ENCODE measurements at regions not wholly inside any gene's neighbourhood (a gene's known extent, or its start where the extent isn't known, plus 50 kb on each side); places are given as distances from the start of the nearest gene placed in this dataset.

DNA sequence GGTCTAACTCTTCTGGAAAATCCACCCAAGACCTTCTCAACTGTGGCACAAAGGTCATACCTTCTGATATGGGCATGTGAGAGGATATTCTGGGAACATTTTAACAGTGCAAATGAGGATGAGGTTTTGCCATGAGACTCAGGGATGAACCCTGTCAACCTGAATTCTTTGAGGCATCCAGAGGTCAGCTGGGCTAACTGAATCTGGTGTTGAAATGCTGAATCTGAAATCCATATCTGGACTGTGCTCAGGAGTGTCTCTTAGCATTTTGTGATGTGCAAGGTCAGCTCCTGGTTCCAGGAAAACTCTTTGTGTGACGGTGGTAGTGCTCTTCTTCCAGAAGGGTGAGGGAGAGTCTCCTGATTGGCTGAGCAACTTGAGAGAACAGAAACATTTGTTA is 276.0 kb upstream of the SALL1 start:
- no peak for DNase-seq (ENCODE audit: low spot score)

DNA sequence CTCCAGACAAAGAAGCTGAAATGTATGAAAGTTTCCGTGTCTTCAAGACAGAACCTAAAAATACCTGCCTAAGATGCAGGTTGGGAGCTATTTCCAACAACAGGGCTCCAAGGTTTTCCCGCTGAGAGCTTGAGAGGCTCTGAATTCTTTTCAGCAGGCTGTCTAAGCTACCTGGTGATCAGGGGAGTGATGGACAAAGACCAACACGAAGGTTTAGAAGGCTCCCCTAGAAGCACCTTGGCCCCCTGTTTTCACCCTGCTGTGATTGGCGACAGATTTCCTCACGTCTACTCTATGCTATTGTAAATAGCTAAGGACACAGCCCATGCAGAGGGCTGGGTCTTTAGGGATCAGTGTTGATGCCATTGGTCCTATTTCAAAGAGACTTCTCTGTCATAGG is 275.2 kb upstream of the SALL1 start:
- DNase-seq (ENCODE audit: low spot score) = no peak

DNA sequence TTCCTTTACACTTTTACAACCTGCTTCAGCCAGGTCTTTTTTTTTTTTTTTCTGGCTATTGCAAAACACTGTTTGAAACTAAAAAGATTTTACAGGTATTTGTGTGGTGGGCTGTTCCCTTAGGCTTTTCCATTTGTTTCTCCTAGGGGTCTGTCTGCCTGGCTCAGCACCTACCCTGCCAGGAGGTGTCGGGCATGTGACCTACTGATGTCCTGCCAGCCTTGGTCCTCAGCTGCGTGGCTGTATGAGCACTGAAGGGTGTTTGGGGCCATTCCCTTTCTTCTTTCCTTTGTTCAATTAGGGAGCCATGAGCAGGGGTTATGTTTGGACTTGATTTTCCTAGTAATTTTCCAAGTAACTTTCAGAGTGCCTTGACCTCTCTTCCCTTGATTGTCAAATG is 269.2 kb upstream of the SALL1 start:
- DNase-seq (ENCODE audit: low spot score) = no peak

DNA sequence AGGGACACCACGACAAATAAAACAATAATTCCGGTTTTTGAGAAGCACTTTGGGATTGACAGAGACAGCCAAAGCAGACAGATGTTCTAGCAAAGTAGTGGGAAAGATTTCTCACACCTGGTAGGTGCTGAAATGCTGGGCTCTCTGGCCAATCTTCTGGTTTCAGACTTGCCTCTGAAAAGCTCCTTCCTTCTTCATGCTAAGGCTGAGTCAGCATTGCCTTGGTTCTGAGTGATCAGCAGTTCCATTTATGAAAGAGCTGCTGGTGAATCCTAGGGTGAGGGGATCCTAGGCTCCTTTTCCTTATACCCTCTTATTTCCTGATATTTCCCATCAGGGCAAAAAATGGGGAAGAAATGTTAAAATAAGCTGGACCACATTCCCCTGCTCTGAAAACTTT is 268.7 kb upstream of the SALL1 start:
- DNase-seq (ENCODE audit: low spot score) = no peak

DNA sequence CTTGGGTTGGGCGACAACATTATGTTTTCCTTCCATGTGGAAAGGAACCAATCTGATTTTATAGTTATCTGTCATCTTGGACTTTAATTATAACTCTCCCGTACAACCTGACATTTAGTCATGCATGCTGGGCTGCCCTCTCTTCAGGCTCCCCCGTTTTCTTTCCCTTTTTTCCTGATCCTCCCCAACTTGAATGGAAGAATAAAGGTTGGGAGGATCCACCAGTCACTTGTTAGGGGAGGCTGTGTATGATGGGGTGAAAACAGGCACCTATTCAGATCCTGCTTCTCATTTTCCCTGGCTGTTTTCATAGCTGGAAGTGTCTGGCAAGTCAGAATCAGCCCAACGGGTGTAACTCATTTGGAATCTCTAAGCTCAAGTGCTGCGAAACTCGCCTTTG is 267.2 kb upstream of the SALL1 start:
- DNase-seq (ENCODE audit: low spot score) = no peak

DNA sequence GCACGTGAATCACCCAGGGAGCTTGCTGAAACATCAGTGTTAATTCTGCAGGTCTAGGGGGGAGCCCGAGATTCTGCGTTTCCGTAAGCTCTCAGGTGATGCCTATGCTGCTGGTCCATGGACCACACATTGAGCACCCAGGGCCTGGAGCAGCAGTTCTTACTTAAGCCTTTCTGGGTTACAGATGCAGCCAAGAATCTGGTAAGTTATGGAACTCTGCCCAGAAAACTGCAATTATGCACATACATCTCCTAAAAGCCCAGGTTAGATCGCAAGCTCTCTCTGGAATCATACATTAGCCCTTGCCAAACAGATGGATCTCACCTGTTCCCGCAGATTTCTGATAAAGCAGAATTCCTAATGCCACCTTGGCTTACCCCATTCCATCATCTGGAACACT is 265.9 kb upstream of the SALL1 start:
- peak; percentile 10 for DNase-seq (ENCODE audit: low spot score)

DNA sequence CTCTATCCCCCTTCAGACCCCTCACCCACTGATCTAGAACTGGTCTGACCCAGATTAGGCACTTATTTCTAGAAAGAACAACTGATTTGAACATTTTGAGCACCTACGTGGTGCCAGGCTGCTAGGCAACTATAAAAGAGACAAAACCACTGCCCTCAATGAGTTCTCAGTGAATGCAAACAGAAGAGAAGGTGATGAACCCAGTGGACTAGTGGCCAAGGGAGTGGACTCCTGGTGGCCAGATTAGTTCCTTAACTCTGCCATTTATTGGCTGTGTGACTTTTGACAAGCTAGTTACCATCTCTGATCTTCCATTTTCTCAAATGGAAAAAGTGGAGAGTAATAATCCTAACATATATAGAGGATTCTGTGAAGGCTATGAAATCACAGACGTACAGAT is 259.1 kb upstream of the SALL1 start:
- DNase-seq (ENCODE audit: low spot score) = no peak

DNA sequence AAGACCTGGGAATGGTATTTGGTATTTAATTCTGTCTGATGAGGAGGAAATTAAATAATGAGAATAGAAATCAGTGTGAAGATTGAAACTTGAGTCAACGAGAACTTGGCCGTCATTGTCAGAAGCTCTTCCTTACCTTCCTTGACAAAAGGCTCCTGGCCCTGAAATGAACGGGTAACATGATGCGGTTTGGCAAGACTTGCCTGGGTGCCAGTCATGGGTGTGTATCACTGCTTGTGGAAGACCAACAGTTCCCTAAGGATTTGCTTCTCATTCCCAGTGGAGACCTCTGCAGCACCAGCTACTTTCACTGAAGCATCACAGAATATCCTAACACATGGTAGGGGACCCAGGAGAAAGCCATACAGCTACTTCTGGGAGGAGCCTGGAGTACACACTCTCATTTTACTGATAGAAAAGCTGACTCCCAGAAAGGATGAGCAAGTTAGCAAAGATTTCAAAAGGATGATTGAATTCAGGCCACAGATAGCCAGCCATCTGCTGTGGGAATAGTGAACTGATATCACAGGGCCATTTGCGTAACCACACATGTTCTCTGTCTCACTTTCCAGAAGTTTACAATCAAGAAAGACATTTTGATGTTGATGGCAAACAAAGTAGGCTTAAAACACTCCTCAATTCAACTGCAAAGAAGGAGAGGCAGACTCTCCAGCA is 258.1 kb upstream of the SALL1 start:
- peak; percentile 43 for DNase-seq (ENCODE audit: low spot score)

DNA sequence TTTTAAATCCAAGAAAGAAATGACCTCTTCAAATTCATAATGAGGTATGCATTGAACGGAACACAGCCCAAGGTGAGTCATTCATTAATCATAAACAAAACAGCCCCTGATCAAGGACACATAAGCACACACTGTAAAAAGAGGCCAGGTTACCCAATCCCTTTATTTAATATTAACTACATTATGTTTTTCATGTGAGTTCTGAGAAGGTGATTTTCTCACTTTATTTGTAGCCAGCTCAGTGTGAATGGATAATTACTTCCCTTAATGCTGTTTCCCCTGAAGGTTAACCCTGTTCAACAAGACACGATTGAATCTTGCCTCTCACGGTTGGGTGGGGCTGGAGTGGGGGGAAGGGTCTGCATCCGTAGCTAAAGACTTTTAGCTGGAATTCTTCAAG is 257.3 kb upstream of the SALL1 start:
- DNase-seq (ENCODE audit: low spot score) = peak; percentile 13

DNA sequence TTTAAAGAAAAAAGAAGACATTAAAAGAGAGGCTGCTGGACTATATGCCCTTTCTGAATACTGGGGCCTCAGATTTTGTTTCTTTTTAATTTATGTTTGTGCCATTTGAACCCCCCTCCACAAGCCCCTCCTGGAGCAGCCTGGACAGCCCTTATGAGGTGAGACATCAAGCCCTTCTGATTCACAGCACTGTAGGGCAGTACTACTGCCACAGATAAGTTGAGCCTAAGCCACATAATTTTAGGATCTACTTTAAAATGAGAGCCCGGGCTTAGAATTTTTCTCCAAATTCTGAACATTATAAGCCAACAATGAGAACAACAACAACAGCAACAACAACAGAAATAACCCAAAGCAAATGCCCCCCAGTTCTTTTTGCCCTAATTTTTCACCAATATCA is 256.9 kb upstream of the SALL1 start:
- DNase-seq (ENCODE audit: low spot score) = no peak

DNA sequence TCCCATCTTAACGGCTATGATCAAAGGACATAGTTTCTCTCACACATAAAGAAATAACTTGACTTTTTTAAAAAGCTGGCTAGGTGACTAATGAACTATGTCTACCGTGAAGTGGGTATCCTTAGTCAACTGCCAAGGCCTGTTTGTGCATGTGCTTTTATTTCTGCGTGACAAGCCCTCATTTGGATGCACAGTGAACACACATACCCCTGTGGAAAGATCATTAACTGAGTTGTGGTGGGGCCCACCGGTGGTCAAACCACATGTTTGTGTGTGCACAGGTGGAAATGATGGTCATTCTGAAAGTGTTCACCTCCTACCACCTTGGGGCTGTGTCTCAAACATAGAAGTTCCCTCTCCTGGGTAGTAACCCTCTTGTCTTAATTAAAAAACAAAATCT is 256.1 kb upstream of the SALL1 start:
- DNase-seq (ENCODE audit: low spot score) = no peak

DNA sequence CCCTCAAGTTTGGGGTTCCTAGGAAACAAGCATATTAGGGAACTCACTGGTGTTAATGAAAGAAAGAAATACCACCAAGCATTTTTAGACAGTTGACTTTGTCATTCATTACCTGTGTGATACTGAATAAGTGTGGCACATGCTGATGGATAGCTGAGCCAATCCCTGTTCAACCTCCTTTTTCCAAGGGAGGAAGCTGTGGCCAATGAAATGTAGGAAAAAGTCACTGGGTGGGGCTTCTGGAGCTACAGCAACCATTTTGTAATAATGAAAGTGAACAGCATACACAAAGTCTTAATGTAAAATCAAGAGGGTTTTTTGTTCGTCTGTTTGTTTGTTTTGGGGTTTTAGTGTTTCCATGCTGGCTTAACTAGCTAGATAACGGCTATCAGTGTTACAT is 254.3 kb upstream of the SALL1 start:
- no peak for DNase-seq (ENCODE audit: low spot score)

DNA sequence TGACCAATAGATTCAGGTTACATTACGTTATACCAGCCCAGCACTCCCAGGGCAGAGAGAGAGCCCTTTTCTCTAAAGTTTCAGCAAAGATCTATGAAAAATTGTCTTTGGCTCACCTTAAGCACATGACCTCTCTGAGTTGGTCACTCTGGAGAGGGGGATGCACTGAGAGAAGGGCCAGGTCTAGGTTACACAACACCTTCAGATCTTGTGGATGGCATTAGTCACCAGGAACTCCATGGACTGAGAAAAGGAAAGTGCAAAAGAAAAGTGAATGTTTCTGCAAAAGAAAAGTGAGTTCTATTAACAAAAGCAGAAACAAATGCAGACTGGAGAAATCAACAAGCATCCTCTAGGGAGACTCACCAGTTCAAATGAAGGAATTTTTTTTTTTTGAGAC is 253.3 kb upstream of the SALL1 start:
- DNase-seq (ENCODE audit: low spot score) = no peak

DNA sequence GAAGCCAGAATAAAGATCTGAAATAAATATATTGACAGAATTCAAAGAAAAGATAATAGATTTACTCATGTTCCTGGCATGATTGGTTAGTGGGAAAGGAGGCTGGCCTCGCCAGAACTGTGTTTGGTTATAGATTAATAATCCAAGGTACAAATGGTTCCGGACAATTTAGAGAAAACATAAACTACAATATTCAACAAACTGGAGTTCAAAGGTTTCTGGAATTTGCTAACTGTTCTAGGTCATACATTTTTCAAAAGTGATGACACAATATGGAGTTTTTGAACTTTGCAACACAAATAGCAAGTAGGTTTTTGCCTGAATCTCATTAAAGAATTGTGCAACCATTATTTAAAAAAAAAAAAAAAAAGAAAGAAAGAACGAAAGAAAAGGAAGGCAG is 251.7 kb upstream of the SALL1 start:
- DNase-seq (ENCODE audit: low spot score) = no peak

DNA sequence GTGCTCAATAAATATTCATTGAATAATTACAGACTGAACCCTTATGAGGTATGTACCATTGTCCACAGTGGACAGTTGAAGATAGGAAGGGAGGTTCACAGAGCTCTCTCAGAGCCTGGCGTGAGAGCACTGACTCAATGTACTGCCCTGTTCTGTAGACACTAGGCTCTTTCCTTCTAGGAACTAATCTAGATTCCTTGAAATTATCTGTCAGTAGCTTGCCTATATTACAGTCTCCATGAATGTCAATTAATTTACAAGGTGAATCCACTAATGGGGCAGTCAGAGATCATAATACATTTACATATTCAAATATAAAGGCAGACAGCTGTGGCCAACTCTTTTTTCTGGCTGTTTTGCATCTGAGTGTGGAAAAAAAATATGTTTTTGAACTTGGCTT is 251.2 kb upstream of the SALL1 start:
- DNase-seq (ENCODE audit: low spot score) = no peak

DNA sequence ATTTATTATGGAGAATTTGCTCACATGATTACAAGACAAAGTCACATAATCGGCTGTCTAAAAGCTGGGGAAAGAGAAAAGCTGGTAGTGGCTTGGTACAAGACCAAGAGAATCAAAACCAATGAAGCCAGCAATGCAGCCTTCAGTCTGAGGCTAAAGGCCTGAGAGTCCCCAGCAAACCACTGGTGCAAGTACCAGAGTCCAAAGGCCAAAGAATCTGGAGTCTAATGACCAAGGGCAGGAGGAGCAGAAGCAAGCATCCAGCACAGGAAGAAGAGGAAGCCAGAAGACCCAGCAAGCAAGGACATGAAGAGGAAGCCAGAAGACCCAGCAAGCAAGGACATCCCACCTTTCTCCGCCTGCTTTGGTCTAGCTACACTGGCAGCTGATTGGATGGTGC is 250.6 kb upstream of the SALL1 start:
- no peak for DNase-seq (ENCODE audit: low spot score)

DNA sequence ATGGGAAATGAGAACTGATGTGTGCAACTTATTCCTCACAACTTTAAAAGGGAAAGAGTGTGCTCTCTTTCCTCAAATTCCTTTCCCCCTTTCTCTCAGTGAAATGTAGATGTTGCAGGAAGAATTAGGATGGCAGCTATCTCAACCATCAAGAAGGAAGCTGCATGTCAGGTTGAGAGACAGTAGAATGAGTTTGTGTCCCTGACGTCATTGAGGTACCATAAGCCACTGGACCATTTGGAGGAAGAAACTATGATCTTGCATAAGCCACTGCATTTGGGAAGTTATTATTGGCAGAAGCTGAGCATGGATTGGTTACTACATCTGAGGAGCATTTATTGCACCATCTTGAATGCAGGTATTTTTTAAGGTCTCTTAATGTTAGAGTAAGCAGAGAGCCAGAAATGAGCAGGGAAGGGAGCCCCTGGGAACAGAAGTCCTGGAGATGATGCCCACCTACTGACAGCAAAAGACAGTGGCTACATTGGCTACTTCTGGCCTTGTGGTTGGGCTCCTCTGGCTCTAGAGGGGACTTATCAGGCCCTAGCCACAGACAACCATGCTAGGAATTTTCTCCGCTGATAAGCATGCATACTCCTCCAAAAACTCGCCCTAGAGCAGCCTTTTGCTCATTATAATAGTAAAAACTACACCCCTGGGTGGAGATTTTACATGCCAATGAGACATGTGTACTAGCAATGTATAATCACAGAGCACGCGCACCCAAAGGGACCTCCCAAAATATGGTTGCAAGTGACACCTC is 249.0 kb upstream of the SALL1 start:
- no peak for DNase-seq (ENCODE audit: low spot score)

DNA sequence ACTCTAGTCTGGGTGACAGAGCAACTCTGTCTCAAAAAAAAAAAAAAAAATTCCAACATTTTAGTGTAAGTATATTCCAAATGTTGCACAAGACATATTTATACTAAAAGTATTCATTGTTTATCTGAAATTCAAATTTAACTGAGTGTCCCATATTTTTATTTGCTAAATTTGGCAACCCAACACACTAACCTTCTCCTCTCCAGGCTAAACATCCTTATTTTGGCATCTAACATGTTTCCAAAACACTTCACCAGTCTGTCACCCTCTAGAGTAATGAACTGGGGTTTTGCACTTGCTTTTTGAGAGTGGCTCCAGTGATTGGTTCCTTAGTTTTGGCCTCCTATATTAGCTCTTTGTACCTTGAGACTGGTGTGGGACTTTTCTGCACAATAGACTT is 243.4 kb upstream of the SALL1 start:
- DNase-seq (ENCODE audit: low spot score) = no peak

DNA sequence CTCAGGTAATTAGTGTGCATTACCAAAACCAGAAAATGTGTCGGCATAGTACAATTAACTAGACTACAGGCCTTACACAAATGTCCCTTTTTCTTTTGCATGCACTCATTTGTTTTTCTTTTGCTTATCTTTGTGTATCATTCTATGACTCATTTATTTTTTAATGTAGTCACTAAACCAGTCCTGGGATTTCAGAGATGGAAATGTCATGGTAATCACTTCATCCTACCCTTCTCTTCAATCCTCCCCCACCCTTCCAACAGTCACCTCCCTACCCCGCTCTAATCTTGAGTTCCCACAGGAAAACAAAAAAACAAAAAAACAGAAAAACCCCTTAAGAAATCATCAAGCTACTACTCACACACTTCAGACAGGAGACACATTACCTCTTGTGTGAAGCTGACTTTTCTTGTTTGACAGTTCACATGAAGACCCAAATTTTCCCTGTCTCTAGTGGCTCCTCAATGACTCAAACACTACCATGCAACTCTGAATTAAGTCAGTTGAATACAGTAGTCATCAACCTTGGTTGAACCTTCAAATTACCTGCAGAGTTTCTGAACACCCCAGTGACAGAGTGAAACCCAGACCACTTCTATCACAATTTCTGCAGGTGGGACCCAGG is 242.4 kb upstream of the SALL1 start:
- DNase-seq (ENCODE audit: low spot score) = peak; percentile 19

DNA sequence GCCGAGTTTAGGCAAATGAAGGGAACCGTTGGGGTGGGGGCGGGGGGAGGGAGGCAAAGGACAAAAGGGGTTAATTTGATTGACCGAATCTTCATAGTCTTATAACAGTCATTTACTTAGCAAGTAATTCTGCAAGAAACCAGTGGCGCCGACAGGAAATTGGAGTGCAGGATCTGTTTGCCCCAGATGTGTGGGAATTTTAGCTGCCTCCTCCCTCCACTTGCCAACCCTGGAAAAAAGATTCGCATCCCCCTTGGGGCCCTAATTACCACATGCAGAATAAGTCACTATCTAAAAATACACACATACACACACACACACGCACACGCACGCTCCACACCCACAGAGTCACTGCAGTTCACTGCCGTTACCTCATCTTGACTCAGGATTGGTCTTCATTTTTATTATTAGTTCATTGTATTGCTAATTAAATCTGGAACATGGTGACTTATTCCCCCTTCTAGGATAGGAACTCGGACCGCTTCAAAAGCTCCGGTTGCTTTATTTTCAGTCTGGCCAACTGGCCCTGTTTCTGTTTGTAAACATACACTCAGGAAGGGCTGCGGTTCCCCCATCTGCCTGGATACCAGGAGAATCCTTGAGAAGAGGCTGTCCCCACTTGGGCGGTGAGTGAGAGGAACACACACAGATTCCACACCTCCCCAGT is 241.6 kb upstream of the SALL1 start:
- DNase-seq (ENCODE audit: low spot score) = peak; percentile 87

DNA sequence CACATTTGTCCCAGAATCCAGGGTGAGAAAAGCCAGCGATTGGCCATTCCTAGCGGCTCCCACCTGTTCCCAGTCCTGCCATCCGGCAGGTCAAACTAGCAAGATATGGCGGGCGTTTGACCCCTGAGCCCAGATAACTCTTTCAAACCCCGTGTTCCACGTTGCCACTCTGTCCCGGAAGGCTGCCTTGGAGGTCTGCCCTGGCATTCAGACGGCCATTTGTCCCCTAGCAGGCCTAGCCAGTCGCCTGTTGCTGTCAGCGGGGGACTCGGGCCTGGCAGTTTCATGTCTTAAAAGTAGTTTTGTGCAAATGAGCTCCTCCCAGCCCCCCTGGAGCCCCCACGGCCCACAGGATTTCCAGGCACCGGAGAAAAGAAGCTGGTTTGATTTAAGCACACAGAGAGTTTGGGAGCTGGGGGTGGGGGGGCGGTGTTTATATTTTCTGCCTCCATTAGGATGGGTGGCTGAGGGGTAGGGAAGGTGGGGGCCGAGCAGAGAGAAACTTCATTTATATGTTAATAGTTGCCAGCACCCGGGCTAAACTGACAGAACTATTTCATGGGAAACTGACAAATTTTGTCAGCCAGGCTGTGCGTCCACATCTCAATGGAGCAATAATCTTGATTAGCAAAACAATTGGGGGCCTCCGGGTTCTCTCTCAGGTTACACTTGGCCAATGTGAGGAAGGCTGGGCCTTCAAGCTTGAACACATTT is 240.9 kb upstream of the SALL1 start:
- no peak for DNase-seq (ENCODE audit: low spot score)

DNA sequence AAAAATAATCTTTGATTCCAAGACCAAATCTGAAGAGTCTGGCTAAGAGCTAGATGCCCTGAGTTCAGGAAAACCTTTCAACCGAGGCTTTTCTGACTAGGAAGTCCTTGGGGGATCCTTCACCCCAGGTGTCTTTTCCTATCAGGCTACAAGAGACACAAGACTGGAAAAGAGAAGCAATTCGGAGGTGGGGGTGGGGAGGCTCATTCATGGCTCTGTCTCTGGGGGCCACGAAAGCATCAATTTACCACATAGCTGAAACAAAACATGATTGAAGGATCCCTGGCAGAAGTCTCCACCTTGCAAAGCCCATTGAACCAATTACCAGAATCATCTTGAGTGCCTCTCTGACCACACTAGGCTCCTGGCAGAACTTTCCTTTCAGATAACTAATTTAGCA is 239.8 kb upstream of the SALL1 start:
- DNase-seq (ENCODE audit: low spot score) = no peak
